ENCODE measurements at regions not wholly inside any gene's neighbourhood (a gene's known extent, or its start where the extent isn't known, plus 50 kb on each side); places are given as distances from the start of the nearest gene placed in this dataset.

- no peaks in the 10 kb centered on the region for H3K36me3 Mint-ChIP-seq
- H3K9me3 Mint-ChIP-seq: peaks cover 0 to 2% (median 0%) of the 10 kb centered on the region in 8 donors
- no peaks in the 10 kb centered on the region for H3K9me3 ChIP-seq (ENCODE audit: control insufficient read depth in 1 of 2, low read length in 2 of 2)
- ChIA-PET POLR2A (ENCODE audit: partially characterized antibody) (no interaction called here), CTCF (ENCODE audit: partially characterized antibody) (no interaction called here)
- H3K27ac ChIP-seq (ENCODE audit: low read depth, low read length): no peak overlapping the region
- no peak overlapping the region for H3K27ac Mint-ChIP-seq
- intact Hi-C loops (cut with micrococcal nuclease): no loop called here
- peaks cover 0 to under 1% of the 10 kb centered on the region in 2 donors for H3K27me3 Mint-ChIP-seq
- no peak for DNase-seq
- H3K36me3 ChIP-seq (ENCODE audit: insufficient read depth, low read length): no peaks in the 10 kb centered on the region
- H3K4me1 ChIP-seq (ENCODE audit: insufficient read depth, low read length): no peaks in the 10 kb centered on the region
- no peak overlapping the region for H3K4me3 ChIP-seq (ENCODE audit: low read length in 2 of 2)
- no peaks in the 10 kb centered on the region for H3K4me1 Mint-ChIP-seq
- no peak overlapping the region for H3K4me3 Mint-ChIP-seq
- H3K27me3 ChIP-seq (ENCODE audit: insufficient read depth, low read length): no peaks in the 10 kb centered on the region
Measured at GRCh38 chr18:37658894-37659293, 93.3 kb upstream of the CELF4 start.

GRCh38 chr18:37657493-37657892, 91.9 kb upstream of the CELF4 start:
- Histone ChIP-seq H3K4me1 (ENCODE audit: insufficient read depth, low read length) (no peaks in the 10 kb centered on the region), H3K9me3 (ENCODE audit: control insufficient read depth in 1 of 2, low read length in 2 of 2) (no peaks in the 10 kb centered on the region), H3K4me3 (ENCODE audit: low read length in 2 of 2) (no peak overlapping the region), H3K36me3 (ENCODE audit: insufficient read depth, low read length) (no peaks in the 10 kb centered on the region), H3K27ac (ENCODE audit: low read depth, low read length) (no peak overlapping the region), H3K27me3 (ENCODE audit: insufficient read depth, low read length) (no peaks in the 10 kb centered on the region)
- POLR2A ChIA-PET (ENCODE audit: partially characterized antibody): no interaction called here
- H3K9me3 Mint-ChIP-seq: peaks cover 0 to 5% (median 0%) of the 10 kb centered on the region in 8 donors
- H3K4me3 Mint-ChIP-seq: no peak overlapping the region
- no peak overlapping the region for H3K27ac Mint-ChIP-seq
- no peak for DNase-seq
- intact Hi-C loops (cut with micrococcal nuclease): no loop called here
- CTCF ChIA-PET (ENCODE audit: partially characterized antibody): no interaction called here
- H3K36me3 Mint-ChIP-seq: no peaks in the 10 kb centered on the region
- H3K27me3 Mint-ChIP-seq: peaks cover 0 to 2% of the 10 kb centered on the region in 2 donors
- H3K4me1 Mint-ChIP-seq: no peaks in the 10 kb centered on the region

- Mint-ChIP-seq H3K36me3 (no peaks in the 10 kb centered on the region), H3K4me1 (no peaks in the 10 kb centered on the region), H3K4me3 (no peak overlapping the region), H3K27me3 (peaks cover 0 to 2% of the 10 kb centered on the region in 2 donors), H3K9me3 (peaks cover 0 to 9% (median 3%) of the 10 kb centered on the region in 8 donors), H3K27ac (no peak overlapping the region)
- Histone ChIP-seq H3K27ac (ENCODE audit: low read depth, low read length) (no peak overlapping the region), H3K9me3 (ENCODE audit: control insufficient read depth in 1 of 2, low read length in 2 of 2) (no peaks in the 10 kb centered on the region), H3K36me3 (ENCODE audit: insufficient read depth, low read length) (no peaks in the 10 kb centered on the region), H3K27me3 (ENCODE audit: insufficient read depth, low read length) (no peaks in the 10 kb centered on the region), H3K4me3 (ENCODE audit: low read length in 2 of 2) (no peak overlapping the region), H3K4me1 (ENCODE audit: insufficient read depth, low read length) (no peaks in the 10 kb centered on the region)
- ChIA-PET CTCF (ENCODE audit: partially characterized antibody) (no interaction called here), POLR2A (ENCODE audit: partially characterized antibody) (no interaction called here)
- intact Hi-C loops (cut with micrococcal nuclease): no loop called here
- DNase-seq: no peak
Measured at GRCh38 chr18:37654731-37655369, 89.3 kb upstream of the CELF4 start.

- H3K4me1 ChIP-seq (ENCODE audit: insufficient read depth, low read length): no peaks in the 10 kb centered on the region
- H3K27me3 ChIP-seq (ENCODE audit: insufficient read depth, low read length): no peaks in the 10 kb centered on the region
- Mint-ChIP-seq H3K9me3 (peaks cover 0 to 13% (median 8%) of the 10 kb centered on the region in 8 donors), H3K4me1 (no peaks in the 10 kb centered on the region), H3K27me3 (peaks cover 0 to 2% of the 10 kb centered on the region in 2 donors), H3K36me3 (peaks cover 0 to 1% of the 10 kb centered on the region in 2 donors), H3K4me3 (no peak overlapping the region), H3K27ac (no peak overlapping the region)
- CTCF ChIA-PET (ENCODE audit: partially characterized antibody): no interaction called here
- no peak for DNase-seq
- H3K9me3 ChIP-seq (ENCODE audit: control insufficient read depth in 1 of 2, low read length in 2 of 2): no peaks in the 10 kb centered on the region
- H3K27ac ChIP-seq (ENCODE audit: low read depth, low read length): no peak overlapping the region
- no peaks in the 10 kb centered on the region for H3K36me3 ChIP-seq (ENCODE audit: insufficient read depth, low read length)
- H3K4me3 ChIP-seq (ENCODE audit: low read length in 2 of 2): no peak overlapping the region
- intact Hi-C loops (cut with micrococcal nuclease): no loop called here
- POLR2A ChIA-PET (ENCODE audit: partially characterized antibody): no interaction called here
Measured at GRCh38 chr18:37654034-37654433, 88.4 kb upstream of the CELF4 start.

- H3K9me3 ChIP-seq (ENCODE audit: control insufficient read depth in 1 of 2, low read length in 2 of 2): no peaks in the 10 kb centered on the region
Measured at GRCh38 chr18:37653618-37654017, 88.0 kb upstream of the CELF4 start.

GRCh38 chr18:37649930-37650329, 84.3 kb upstream of the CELF4 start:
- H3K27me3 ChIP-seq (ENCODE audit: insufficient read depth, low read length): no peaks in the 10 kb centered on the region
- no peak overlapping the region for H3K4me3 ChIP-seq (ENCODE audit: low read length in 2 of 2)
- no peak overlapping the region for H3K27ac ChIP-seq (ENCODE audit: low read depth, low read length)
- no peak overlapping the region for H3K4me3 Mint-ChIP-seq
- ChIA-PET CTCF (ENCODE audit: partially characterized antibody) (no interaction called here), POLR2A (ENCODE audit: partially characterized antibody) (no interaction called here)
- H3K9me3 Mint-ChIP-seq: peaks cover 0 to 37% (median 20%) of the 10 kb centered on the region in 8 donors
- no peak overlapping the region for H3K27ac Mint-ChIP-seq
- H3K4me1 ChIP-seq (ENCODE audit: insufficient read depth, low read length): no peaks in the 10 kb centered on the region
- H3K36me3 Mint-ChIP-seq: peaks cover 0 to 1% of the 10 kb centered on the region in 2 donors
- H3K9me3 ChIP-seq (ENCODE audit: control insufficient read depth in 1 of 2, low read length in 2 of 2): no peaks in the 10 kb centered on the region
- H3K4me1 Mint-ChIP-seq: no peaks in the 10 kb centered on the region
- H3K36me3 ChIP-seq (ENCODE audit: insufficient read depth, low read length): no peaks in the 10 kb centered on the region
- DNase-seq: no peak
- intact Hi-C loops (cut with micrococcal nuclease): no loop called here
- H3K27me3 Mint-ChIP-seq: peaks cover 0 to 2% of the 10 kb centered on the region in 2 donors

More at GRCh38 chr18:37653618-37654017, 88.0 kb upstream of the CELF4 start:
- ChIA-PET CTCF (ENCODE audit: partially characterized antibody) (no interaction called here), POLR2A (ENCODE audit: partially characterized antibody) (no interaction called here)
- intact Hi-C loops (cut with micrococcal nuclease): no loop called here
- Mint-ChIP-seq H3K4me3 (no peak overlapping the region), H3K9me3 (peaks cover 0 to 13% (median 8%) of the 10 kb centered on the region in 8 donors), H3K27ac (no peak overlapping the region), H3K4me1 (no peaks in the 10 kb centered on the region), H3K36me3 (peaks cover 0 to 1% of the 10 kb centered on the region in 2 donors), H3K27me3 (peaks cover 0 to 2% of the 10 kb centered on the region in 2 donors)
- H3K4me1 ChIP-seq (ENCODE audit: insufficient read depth, low read length): no peaks in the 10 kb centered on the region
- H3K27me3 ChIP-seq (ENCODE audit: insufficient read depth, low read length): no peaks in the 10 kb centered on the region
- H3K4me3 ChIP-seq (ENCODE audit: low read length in 2 of 2): no peak overlapping the region
- no peak for DNase-seq
- H3K27ac ChIP-seq (ENCODE audit: low read depth, low read length): no peak overlapping the region
- H3K36me3 ChIP-seq (ENCODE audit: insufficient read depth, low read length): no peaks in the 10 kb centered on the region

- CTCF ChIA-PET (ENCODE audit: partially characterized antibody): no interaction called here
- no peaks in the 10 kb centered on the region for H3K27me3 ChIP-seq (ENCODE audit: insufficient read depth, low read length)
- intact Hi-C loops (cut with micrococcal nuclease): no loop called here
- H3K4me3 Mint-ChIP-seq: no peak overlapping the region
- no peaks in the 10 kb centered on the region for H3K36me3 ChIP-seq (ENCODE audit: insufficient read depth, low read length)
- peaks cover 0 to 2% of the 10 kb centered on the region in 2 donors for H3K27me3 Mint-ChIP-seq
- H3K27ac Mint-ChIP-seq: no peak overlapping the region
- H3K4me1 Mint-ChIP-seq: no peaks in the 10 kb centered on the region
- DNase-seq: no peak
- H3K9me3 ChIP-seq (ENCODE audit: control insufficient read depth in 1 of 2, low read length in 2 of 2): no peaks in the 10 kb centered on the region
- peaks cover 0 to 39% (median 22%) of the 10 kb centered on the region in 8 donors for H3K9me3 Mint-ChIP-seq
- POLR2A ChIA-PET (ENCODE audit: partially characterized antibody): no interaction called here
- no peak overlapping the region for H3K4me3 ChIP-seq (ENCODE audit: low read length in 2 of 2)
- no peak overlapping the region for H3K27ac ChIP-seq (ENCODE audit: low read depth, low read length)
- H3K4me1 ChIP-seq (ENCODE audit: insufficient read depth, low read length): no peaks in the 10 kb centered on the region
- peaks cover 0 to 1% of the 10 kb centered on the region in 2 donors for H3K36me3 Mint-ChIP-seq
Measured at GRCh38 chr18:37649416-37649815, 83.8 kb upstream of the CELF4 start.

GRCh38 chr18:37641573-37641972, 76.0 kb upstream of the CELF4 start:
- CTCF ChIA-PET (ENCODE audit: partially characterized antibody): no interaction called here
- Histone ChIP-seq H3K4me3 (ENCODE audit: low read length in 2 of 2) (no peak overlapping the region), H3K27ac (ENCODE audit: low read depth, low read length) (no peak overlapping the region), H3K27me3 (ENCODE audit: insufficient read depth, low read length) (no peaks in the 10 kb centered on the region), H3K36me3 (ENCODE audit: insufficient read depth, low read length) (no peaks in the 10 kb centered on the region), H3K9me3 (ENCODE audit: control insufficient read depth in 1 of 2, low read length in 2 of 2) (no peaks in the 10 kb centered on the region), H3K4me1 (ENCODE audit: insufficient read depth, low read length) (no peaks in the 10 kb centered on the region)
- POLR2A ChIA-PET (ENCODE audit: partially characterized antibody): no interaction called here
- Mint-ChIP-seq H3K9me3 (peaks cover 2 to 38% (median 16%) of the 10 kb centered on the region in 8 donors), H3K27ac (no peak overlapping the region), H3K36me3 (no peaks in the 10 kb centered on the region), H3K27me3 (no peaks in the 10 kb centered on the region), H3K4me1 (no peaks in the 10 kb centered on the region), H3K4me3 (no peak overlapping the region)
- DNase-seq: no peak
- intact Hi-C loops (cut with micrococcal nuclease): no loop called here

Measured in CD4-positive, alpha-beta memory T cell (primary cell).